Stimulated activated CD8-positive, alpha-beta memory T cell treated with anti-CD3 and anti-CD28 coated beads, Interleukin-4, amount 100 ng/mL, for 24 hours (primary cell): ENCODE measurements at regions not wholly inside any gene's neighbourhood (a gene's known extent, or its start where the extent isn't known, plus 50 kb on each side); places are given as distances from the start of the nearest gene placed in this dataset.

ENCODE experiments used
- DNase-seq: peaks from one replicate; pipeline ENCODE4 v3.0.0-alpha.2; 2020; ENCODE audit warnings: low read depth

DNA sequence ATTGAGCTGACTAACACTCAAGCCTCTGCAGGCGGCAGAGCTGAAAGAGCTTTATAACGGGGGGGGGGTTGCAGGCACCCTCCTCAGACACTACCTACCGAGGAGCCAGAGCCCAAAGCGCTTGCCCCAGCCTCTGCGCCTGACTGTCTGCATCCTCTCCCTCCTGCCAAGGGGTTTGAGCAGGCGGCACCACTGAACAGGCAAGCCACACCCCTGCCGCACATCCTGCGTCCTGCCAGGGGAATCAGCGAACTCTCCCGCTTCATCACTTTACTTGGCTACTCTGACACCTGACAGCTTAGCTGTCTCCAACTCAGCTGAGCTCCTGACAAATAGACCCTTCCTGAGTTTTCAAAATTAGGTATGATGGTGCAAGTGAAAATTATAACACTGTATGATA is 432.6 kb upstream of the ANKRD30A start:
- DNase-seq: no peak

DNA sequence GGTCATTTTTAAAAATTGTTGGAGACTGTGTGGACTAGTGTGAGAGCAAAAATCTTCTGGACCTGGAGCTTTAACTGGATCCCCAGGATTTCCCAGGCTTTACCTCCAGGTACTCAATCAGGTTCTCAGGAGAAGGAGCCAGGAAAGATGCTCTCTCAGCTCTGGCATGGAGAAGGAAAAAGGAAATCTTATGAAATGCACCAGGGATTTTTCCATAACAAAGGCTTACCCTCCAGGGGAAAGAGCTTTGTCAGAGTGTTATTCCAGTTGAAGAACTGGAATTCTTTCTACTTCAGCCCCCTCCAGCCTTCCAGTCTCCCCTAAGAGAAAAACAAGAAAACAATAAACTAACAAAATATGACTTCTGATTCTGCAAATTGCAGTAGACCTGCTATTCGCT is 436.7 kb upstream of the ANKRD30A start:
- DNase-seq: no peak

DNA sequence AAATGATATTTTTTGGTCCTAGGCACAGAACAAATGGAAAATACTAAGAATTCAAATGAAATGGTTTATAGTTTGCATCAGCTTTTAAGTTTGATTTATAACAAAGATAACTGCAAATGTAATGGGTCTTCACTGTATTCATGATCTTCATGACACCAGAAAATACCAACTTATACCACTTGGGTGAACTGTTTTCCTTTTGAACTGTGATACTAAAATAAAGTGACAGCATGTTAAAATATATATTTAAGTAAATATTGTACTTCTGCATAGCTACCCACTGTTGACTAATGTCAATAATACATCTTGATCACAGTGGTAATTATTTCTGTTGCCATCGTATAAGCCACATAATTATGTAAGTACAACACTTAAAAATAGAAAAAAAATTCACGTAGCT is 442.0 kb upstream of the ANKRD30A start:
- no peak for DNase-seq

DNA sequence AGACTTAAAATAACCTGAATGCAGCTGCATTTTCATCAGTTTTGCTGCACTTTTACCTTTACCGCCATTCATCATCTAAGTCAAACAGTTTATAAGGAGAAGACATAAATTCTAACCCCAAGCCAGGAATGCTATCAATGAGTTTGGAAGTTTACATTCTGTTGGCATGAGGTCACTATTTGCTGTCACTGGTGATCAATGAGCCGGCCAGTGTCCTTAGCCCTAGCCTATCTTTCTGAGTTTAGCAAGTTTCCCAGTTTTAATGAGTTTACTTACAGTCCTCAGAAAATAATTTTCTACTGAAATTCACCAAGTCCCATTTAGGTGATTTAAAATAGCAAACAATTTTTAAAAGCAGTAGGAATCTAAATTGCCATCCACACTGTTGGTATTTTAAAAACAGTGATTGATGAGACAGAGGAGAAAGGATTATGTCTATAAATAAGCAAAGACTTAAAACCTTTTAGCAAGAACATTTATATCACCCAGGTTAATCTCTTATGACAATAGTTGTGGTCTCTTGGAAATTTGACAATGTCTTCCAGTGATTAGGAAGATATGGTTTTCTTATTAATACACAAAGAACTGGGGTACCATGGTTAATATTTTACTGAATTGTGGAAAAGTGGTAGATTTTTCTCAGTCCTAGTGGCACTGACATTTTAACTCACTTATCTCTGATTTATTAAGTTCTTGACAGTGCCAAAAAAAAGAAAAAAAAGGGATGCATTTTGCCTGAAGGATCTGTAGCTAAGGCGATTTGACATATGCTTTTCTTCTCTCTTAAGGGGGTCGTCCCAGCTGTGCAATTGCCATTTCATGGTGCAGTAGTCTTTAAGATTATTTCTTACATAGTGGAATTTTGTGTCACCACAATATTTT is 443.4 kb upstream of the ANKRD30A start:
- no peak for DNase-seq

DNA sequence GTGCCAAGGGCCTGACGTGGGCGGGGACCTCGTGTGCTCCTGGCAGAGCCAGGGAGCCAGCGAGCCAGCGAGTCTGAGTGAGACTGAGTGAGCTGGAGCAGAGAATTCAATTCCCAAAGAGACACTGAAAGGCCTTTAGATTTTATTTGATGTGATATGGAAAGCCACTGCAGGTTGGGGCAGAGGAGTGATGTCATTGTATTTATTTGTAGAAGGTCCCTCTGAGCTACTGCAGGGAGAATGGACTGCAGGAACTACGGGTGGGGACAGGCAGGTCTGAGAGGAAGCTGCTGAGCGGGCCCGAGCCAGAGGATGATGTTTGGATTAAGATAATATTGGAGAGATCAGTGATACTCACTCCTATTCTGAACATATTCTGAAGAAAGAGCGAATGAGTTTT is 445.8 kb upstream of the ANKRD30A start:
- DNase-seq: no peak

DNA sequence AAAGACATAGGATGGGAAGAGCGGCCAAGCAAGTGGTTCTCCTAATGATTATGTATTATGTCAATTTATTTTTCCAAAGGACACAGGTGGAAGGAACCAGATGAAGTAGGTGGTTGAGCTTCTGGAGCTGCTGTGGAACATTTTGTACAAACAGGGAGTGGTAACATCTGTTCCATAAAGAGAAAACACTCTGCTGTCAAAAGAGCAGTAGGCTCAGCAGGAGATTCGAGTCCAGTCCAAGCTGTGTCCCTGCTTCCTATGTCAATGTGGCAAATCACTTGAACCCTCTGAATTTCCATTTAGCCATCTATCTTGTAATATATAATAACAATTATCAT is 448.0 kb upstream of the ANKRD30A start:
- DNase-seq: no peak

DNA sequence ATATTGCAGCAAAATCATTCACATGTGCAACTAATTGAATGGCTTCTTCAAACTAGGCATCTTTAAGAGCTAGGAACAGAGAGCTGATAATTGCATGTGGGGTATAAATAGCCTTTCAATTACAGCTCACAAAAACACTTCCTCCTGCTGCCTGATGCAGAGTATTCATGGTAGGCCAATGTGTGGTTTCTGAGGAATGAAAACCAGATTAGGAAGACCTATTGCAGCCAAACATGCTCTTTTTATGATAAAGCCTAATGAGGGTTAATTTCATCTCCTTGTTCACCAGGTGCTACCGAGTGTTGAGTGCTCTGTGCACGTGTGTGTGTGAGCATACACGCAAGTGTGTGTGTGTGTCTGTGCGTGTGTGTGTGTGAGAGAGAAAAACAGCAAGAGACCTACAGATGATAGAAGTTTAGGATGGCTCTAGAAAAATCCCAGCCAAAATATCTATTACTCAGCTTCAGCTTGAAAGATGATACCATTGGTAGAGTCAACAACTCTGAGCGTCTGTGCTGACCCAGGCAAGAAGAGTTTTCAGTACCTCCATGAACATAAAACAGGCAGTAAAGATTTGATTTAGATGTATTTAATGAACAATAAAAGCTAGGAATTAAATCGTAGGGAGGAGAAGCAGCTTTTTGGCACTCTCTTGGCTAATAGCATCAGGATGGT is 448.5 kb upstream of the ANKRD30A start:
- no peak for DNase-seq

DNA sequence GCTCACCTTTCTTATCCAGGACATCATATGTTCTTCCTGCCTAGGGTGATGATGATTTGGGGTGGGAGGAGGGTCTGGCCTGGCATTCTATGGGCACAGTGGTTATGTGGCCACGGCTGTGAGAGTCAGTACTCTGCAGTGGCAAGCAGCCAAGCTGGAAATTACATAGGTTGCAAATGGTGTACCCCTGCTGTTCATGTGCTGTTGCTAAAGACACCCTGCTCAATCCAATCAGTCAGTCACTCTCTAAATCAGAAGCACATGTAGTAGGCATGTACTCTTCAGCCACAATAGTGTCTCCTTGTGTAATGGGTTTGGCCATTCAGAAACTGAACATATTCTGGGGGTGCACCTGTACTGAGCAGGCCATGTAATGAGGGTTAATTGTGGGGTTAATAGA is 449.1 kb upstream of the ANKRD30A start:
- no peak for DNase-seq

DNA sequence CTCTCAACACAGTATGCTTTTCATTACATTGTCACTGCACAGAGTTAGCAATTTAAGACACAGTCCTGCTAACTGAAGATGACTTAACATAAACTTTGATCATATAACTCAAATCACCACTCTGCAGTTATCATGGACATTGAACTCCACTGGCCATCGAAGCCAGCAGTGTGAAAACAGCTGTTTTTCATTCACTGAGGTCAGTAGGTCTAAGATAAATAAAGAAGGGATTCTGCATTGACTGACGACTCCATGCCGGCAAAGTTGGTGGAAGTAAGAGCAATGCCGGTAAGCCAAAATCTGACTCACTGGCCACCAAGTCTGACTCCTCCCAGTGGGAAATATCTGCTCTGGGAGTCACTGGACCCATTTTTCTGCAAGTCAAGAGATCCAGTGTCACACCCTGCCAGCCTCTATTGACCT is 449.9 kb upstream of the ANKRD30A start:
- no peak for DNase-seq

DNA sequence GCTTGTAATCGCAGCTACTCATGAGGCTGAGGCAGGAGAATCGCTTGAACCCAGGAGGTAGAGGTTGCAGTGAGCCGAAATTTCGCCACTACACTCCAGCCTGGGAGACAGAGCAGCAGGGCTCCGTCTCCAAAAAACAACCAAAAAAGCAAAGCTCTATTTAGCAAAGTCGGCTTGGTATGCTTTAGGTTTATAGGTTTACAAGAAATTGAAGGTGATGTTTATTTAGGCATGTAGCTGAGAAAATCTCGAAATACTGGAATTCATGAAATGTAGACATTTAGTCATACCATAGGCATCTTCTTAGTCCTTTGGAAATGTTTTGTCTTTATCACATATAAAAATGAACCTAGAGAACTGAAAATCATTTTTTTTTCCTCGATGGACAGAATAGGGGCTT is 453.8 kb upstream of the ANKRD30A start:
- no peak for DNase-seq

DNA sequence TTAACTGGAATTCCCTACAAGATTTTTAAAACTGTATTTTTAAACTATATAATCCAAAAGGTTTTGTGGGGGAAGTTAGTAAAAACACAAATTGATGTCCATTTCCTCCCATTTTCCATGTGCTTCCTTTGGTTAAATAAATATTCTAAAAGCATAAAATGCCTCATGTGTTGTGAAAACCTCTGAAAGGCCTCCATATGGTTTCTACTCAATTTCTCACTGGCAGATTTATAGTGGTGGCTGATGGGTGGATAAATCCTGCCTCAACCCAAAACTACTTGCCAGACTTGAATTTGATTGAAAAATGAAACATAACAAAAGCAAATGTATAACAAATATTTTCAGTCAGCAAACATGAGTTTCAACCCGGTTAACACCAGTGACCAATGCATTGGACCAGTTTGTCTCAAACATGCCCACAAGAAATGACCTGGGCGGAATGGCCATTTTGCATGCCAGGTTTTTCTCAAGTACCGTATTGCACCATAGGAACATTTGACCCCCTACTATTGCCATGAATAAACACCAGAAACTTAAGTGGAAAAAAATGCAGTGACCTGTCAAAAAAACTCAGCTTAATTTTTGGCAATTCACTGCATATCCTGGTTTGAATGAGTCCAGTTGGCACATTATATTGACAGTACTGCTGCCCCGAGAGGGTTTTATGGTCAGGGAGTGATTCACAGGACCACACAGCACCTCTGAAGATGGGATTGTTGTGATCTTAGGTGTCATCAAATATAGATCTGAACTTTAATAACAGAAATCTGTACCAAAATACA is 454.6 kb upstream of the ANKRD30A start:
- no peak for DNase-seq

DNA sequence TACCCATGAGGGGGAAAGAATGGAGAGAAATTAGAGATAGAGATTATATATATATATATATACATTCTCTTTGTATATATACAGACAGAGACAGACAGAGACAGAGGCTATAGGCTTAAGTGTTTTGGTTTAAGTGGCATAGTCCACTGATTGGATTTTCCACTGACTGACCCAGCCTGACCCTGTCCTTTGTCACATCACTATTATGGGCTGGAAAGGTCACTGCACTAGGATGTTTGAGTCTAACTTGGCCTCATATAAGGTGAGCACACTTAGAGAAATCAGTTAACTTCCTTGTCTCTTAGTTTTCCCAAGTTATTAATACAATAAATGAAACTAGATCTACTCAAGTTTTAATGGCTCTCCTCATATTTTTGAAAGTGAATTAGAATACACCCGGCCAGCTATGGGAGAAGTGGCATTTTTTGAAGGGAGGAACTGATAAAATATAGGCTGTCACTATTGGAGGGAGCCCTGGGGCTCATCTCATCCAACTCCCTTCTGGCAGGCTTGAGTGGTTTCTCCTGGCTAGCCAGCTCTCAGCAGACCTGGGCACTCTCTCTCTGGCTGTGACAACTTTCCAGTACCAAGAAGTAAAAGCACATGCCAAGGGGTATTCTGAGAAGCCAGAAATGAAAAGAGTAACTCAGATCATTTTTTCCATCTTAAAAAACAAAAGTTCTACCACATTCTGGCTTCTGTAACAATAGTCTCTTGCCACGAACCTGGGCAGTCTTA is 455.6 kb upstream of the ANKRD30A start:
- DNase-seq: no peak

DNA sequence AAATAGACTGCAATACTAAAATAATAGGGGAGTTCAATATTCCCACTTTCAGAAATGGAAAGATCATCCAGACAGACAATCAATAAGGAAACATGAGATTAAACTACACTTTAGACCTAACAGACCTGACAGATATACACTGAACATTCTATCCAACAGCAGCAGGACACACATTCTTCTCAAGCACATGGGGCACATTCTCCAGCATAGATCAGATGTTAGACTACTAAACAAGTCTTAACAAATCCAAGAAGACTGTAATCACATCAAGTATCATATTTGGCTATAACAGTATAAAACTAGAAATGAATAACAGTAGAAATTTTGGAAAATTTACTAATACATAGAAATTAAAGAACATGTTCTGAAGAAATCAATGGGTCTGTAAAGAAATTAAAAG is 458.9 kb upstream of the ANKRD30A start:
- no peak for DNase-seq

DNA sequence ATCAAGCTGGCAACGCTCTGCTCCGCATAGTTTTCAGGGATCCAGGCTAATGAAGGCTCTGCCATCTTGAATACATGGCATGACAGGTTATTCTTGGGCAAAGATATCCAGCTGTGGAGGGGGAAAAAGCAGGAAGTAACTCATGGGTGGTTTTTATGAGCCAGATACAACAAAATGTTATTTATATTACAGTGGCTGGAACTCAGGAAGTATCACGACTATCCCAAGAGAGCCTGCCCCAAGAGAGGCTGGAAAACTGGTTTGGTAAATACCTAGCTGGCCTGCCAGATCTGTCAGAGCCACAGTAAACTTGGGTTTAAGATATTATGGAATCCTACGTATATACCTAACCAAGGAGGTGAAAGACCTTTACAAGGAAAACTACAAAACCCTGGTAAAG is 462.8 kb upstream of the ANKRD30A start:
- no peak for DNase-seq

DNA sequence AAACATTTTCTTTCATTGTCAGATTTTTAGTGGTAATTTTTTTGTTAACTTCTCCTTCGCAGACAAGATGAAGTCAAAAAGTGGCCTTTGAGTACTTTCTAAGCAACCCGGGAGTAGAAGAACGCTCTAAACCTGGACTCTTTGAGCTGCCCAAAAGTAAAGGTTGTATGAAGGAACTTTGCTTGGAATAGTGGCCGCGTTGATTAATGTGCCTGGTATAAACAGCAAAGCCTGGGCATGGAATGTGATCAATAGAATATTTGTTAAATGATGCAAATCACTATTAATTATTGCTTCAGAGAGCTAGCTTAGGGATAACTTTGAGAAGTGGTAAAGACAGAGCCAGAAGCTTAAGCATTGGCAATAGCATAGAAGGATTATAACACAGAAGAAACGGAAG is 475.1 kb upstream of the ANKRD30A start:
- no peak for DNase-seq

DNA sequence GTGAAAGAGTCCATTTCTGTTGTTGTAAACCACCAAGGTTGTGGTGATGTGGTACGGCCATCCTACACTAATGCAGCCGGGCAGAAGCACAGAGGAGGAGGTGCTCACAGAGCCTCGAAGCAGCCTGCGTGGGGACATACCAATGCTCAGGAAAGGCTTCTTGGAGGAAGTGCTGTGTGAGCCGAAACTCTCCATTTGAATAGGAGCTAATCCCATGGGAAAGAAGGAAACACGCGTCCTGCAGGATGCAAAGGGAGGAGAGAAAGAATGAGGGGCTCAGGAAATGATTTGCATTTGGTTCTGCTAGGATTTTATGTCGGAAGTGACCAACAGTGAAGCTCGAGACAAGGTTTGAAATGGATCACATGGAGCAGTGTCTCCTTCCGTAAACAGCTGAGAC is 477.9 kb upstream of the ANKRD30A start:
- DNase-seq: no peak

DNA sequence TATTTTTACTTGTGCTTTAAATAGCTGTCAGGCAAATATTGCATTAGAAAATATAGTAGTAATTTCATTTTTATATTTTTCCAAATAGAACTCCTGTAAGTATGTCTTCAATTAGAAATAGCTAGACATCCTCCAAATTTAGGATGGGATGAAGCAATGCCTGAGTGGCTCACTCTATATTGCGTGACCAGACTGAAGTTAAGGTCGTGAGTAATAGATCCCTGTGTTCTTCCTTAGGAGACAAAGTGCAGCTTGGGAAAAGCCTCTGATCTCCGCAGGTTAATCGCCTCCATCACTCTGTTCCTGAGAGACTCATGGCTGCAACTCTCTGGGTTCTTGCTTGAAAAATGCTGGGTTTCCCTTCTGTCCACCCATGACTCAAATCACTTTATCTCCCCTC is 484.8 kb upstream of the ANKRD30A start:
- DNase-seq: no peak

DNA sequence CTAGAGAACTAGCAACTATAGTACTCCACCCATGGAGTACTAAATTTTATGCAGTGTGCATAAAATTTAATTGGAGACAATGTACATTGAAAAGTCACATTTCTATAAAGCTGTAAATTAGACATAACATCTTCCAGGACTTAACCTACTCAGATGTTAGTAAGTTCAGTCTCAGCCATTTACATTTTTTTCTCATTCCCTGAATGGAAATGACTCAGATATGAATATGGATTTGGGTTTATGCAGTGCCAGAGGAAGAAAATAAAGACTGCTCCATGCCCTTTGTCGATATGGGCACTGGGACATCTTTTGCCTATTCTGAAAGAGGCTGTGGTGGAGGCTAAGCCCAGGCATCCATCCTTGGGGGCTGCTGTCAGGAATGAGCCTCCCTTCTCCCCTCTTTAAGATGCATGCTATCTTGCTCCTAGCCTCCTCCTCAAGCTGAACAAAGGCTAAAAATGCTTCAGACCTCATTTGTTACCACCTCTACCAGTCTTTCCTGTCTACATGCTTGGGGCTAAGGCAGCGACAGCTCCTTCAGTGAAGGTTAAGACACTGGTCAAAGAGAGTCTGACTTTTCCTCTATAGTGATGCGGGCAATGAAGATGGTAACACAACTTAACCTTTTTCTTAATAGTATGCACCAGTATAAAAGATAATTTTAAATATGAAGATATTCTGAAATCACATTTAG is 486.8 kb upstream of the ANKRD30A start:
- no peak for DNase-seq

DNA sequence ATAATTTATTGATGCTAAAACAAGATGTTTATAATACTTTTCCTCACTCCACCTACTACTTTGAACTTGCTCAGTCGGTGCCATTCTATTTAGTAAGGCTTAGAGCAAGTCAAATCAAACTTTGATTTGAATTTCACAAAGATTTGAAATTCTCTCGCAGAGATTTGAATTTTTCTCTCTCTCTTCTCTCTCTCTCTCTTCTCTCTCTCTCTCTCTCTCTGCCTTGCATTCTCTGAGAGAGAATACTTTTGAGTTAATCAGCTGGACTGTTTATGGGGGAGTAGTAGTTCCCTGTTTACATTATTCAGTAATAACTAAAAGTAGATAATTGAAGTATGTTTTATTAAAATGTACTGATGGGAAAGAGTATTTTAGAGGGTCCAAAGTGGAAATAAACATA is 488.5 kb upstream of the ANKRD30A start:
- DNase-seq: no peak

DNA sequence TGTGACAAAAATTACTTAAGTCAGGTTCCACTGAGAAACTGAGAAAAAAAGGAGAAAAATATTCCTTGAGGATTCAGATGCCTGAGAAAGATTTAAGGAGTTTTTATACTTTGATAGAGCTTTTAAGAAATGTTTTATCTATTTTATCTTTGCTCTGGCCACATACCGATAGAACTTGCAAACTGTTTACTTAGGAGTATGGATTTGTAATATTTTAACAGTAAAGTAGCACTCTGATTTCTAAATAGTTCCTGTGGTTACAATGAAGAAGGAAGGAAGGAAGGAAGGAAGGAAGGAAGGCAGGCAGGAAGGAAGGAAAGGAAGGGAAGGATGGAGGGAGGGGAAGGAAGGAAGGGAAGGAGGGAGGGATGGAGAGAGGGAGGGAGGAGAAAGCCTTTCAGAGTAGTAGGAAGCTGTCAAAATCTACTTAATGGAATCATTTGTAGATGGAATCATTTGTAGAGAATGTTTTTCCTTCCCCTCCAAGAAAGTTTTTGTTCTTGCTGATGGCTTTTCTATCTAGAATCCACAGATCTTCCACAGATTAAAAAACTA is 489.0 kb upstream of the ANKRD30A start:
- no peak for DNase-seq

DNA sequence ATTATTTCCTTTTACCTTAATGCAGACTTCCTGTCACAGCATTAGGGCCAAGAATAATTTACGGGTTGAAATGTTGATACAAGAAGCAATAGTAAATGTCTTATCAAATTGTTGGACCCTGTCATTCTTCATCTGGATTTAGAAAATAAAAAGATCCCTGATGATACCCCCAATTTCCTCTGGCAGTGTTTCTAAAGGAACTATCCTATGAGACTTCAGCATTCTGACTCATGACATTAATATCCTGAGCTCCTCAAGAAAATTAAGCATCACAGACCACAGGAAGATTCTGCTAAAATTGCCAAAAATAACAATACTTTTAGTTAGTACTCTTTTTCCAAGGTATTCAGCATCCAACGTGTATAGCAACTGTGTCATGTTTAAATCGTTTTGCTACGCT is 490.5 kb upstream of the ANKRD30A start:
- DNase-seq: no peak
